GM19025 (cell line): ENCODE measurements at regions not wholly inside any gene's neighbourhood (a gene's known extent, or its start where the extent isn't known, plus 50 kb on each side); places are given as distances from the start of the nearest gene placed in this dataset.

Source experiments
- ATAC-seq: cut with Tn5 transposase; IDR thresholded peaks from one replicate; pipeline ENCODE4 v1.9.1; 2021; ENCODE audit warnings: mild to moderate bottlenecking, low read depth, moderate library complexity; ENCODE audit not compliant: unreplicated experiment

DNA sequence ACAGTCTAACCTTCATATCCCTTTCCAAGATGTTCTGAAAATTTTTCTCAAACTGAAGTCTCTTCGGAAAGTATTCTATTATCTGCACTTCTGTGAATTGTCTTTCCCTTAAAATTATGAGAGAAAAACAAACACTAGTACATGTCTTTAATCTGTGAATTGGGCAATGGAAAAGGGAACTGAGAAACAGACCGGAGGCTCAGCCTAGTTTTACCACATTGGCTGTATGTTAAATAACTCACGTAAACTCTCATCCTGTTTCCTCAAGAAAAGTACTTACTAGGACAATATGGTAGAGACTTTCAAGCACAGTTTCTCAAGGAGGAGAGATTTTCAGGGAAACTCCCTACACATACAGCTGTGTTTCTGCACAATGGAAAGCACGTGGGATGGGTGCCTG is 982.2 kb upstream of the SEMA6D start:
- ATAC-seq, result no peak

DNA sequence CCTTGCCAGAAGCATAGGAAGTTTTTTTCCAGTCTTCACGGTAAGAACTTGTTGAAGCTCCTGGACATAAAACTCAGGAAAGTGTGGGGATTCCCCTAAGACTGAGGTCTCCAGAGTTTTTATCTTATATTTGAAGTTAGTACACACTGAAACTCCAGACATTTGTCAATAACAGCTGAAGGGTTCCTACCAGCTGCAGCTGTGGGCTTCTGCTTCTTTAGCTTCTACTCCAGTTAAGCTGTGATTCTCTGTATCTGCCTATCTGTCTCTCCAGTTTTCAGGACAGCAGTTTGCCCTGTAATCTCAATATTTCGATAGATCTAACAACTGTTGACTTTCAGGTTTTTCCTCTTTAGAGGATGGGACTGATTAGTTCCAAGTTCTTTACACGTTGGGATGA is 966.0 kb upstream of the SEMA6D start:
- no peak for ATAC-seq

DNA sequence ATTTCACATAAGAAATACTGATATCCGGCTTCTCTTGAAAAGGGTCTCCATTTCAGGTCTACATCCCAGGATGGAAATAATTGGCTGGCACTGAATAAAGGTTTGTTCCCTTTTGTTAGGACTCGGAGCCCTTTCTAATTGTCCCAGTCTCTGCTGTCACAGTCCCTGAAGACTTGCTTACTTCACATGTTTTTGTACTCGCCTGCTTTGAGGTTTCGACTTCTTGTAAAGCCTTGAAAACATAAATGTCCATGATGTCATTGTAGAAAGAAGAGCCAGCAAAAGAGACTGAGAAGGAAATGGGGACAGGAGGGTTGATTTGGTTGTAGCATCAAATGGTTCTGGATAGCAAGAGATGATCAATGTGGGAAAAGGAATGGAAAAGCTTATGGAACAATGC is 963.4 kb upstream of the SEMA6D start:
- no peak for ATAC-seq

- ATAC-seq, result no peak
Measured at GRCh38 chr15:46763091-46763490, 954.2 kb upstream of the SEMA6D start.

DNA sequence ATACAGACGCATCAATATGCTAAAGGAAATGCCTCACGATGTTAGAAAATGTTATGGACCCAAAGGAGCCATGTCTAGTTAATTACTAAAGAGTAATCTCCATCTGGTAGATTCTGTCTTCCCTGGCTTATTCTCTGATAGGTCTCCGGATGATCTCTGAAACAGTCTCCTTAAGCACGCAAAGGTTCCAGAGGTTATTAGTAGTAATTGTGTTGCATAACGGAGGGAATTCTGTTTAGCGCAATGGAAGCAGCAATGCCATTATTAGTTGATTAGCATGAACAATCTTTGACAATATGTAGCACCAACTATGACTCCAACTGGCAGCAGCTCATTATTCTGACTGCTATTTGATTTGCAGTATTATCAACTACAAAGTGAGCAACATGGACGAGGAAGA is 952.5 kb upstream of the SEMA6D start:
- ATAC-seq, result no peak

GRCh38 chr15:46766021-46766420 is 951.3 kb upstream of the SEMA6D start:
- no peak for ATAC-seq

GRCh38 chr15:46768287-46768686 is 949.0 kb upstream of the SEMA6D start:
- ATAC-seq, result no peak

DNA sequence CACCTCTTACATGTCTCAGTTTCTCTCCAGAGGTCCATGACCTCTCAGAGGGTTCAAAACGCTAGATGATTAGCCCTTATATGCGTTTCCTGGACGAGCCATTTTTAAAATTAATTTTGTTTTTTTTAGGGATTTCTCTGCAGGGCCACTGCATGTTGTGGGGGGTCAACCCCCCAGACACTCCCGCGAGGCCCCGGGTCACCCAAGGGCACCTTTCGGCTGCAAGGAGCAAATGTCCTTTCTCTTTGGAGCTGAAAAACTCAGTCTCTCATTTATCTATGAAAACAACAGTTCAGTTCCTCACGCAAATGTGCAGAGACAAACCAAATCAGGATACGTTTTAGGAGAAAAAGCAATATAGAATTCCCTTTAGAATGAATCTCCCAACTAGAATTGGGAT is 944.3 kb upstream of the SEMA6D start:
- ATAC-seq, result no peak

- ATAC-seq, result no peak
Measured at GRCh38 chr15:46778876-46779275, 938.4 kb upstream of the SEMA6D start.

DNA sequence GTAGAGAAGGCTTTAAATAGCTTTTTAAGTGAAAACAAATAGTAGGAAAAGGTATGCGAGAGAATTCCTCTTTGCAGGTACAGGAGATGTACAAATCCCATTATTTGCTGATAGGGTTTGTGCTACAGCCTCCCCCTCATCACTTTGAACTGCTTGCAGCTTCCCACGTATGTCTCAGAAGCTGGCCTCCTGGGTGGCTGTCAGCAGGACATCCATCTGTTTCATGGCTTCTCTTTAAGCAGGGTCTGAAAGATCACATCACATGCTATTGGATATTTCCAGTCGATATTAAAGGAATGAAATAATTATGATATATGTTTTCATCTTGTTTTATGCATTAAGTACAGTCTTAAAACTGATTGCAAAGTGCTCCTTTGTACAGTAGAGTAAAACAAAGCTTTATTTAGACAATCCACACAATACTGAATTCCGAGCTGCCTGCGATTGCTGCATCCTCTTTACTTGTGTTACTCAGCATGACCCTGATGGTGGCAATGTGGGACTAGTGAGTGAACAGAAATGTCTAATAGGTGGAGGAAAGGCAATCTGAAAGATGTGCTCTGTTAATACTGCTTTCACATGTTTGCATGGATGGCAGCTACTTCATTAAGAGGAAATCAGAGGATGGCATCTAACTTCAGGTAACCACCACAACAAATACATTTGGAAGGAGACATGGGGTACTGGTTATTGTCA is 930.6 kb upstream of the SEMA6D start:
- no peak for ATAC-seq

DNA sequence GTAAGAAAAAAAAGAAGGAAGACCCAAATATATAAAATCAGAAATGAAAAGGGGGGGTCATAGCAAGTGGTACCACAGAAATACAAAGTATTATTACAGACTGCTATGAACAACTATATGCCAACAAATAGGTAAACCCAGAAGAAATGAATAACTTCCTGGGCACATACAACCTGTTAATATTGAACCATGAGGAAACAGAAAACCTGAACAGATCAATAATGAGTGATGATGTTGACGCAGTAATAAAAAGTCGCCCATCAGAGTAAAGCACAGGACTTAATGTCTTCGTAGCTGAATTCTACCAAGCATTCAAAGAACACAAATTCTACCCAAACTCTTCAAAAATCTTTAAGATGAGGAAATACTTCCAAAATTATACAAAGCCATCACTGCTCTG is 921.6 kb upstream of the SEMA6D start:
- ATAC-seq, result no peak

DNA sequence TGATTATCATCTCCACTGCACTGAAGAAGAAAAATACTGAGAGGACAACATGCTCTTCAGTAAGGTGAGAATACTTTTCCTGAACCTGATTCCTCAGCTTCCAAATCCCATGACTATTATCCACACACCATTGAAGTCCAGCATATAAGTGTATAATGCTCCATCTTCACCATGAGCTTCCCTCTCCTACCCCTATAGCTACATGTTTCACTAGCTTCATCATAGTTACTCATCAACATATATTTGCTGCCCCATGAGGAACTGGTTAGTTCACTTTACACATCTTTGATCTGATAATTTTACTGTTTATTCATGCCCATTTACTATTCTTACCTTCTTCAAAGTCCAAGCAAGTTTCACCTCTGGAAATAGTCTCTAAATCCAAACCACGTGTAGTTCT is 908.5 kb upstream of the SEMA6D start:
- no peak for ATAC-seq

DNA sequence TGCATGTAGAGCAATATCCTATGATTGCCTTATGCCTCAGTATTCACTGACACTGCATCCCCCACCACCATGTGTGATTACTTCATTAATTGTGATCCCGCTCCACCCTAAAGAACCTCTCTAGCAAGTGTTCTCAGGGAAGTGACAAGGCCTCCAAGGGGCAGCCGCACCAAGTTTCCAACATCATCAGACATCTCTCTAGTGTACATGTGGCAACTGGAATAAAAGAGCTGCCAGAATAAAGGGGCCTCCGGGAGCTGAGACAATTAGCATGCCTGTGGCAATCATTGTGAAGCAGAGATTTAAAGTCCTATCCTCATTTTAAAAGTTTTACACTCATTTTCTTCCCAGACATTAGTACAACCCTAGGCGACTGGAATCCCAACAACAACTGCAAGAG is 902.1 kb upstream of the SEMA6D start:
- no peak for ATAC-seq

- ATAC-seq, result no peak
Measured at GRCh38 chr15:46815765-46816164, 901.5 kb upstream of the SEMA6D start.

DNA sequence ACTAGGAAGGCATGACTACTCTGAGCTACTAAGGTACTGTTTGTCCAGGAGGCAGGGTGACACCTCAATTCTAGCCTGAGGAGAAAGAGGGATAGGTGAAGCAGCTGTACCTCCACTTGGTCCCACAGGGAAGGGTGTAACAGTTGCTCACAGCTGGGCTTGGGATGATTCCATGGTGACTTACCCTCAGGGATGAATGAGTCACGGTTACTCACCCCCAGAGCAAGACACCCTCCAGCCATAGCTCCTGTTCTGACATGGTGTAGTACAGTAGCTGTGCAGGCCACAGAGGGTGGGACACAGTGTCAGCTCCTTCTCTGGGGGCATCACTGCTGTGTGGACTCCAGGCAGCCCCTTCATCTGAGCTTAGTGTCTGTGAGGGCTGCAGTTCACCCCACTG is 868.6 kb upstream of the SEMA6D start:
- ATAC-seq, result no peak

- no peak for ATAC-seq
Measured at GRCh38 chr15:46853600-46853999, 863.7 kb upstream of the SEMA6D start.

DNA sequence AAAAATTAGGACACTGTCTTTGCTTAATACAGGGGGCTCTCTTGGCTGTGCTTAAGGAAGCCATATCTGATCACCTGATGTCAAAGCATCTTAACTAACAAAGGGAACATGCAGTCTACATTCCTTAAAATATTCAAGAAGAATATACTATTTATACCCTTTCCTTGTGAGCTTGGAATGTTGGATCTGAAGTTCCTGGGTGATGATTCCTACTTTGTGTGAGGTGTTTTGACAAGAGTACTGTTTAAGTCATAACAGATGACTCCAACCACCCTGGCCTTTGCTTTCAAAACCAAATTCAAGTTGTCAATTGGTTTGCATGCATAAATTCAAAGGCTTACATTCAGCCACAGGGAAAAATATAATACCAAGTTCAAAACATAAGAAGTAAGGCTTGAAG is 862.7 kb upstream of the SEMA6D start:
- ATAC-seq, result no peak

DNA sequence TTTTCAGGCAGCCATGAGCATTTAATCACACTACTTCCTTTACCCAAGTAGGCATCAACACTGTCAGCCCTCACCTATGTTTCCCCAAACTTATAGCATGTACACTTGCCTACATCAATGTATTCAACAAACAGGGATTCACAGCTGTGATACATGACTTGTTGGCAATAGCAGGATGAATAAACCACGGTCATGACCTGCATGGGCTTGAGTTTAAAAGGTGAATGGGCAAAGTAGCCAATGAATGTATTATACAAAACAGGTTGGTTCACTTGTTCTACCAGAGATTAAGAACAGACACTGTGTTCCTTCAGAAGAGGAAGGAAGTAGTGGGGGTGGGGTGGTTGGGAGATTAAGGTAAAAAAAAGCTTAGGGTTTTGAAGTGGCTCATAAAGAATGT is 861.9 kb upstream of the SEMA6D start:
- ATAC-seq, result no peak

GRCh38 chr15:46856839-46857502 is 860.3 kb upstream of the SEMA6D start:
- ATAC-seq, result no peak

GRCh38 chr15:46858150-46858549 is 859.2 kb upstream of the SEMA6D start:
- no peak for ATAC-seq

GRCh38 chr15:46861796-46862195 is 855.5 kb upstream of the SEMA6D start:
- ATAC-seq, result no peak

GRCh38 chr15:46865155-46865554 is 852.1 kb upstream of the SEMA6D start:
- no peak for ATAC-seq
